ENCODE measurements at regions not wholly inside any gene's neighbourhood (a gene's known extent, or its start where the extent isn't known, plus 50 kb on each side); places are given as distances from the start of the nearest gene placed in this dataset.
"Not testable (repeated sequence)": the region's sequence is repeated elsewhere in the genome, so short reads cannot be mapped to it uniquely, and the experiment has no call there.

DNA sequence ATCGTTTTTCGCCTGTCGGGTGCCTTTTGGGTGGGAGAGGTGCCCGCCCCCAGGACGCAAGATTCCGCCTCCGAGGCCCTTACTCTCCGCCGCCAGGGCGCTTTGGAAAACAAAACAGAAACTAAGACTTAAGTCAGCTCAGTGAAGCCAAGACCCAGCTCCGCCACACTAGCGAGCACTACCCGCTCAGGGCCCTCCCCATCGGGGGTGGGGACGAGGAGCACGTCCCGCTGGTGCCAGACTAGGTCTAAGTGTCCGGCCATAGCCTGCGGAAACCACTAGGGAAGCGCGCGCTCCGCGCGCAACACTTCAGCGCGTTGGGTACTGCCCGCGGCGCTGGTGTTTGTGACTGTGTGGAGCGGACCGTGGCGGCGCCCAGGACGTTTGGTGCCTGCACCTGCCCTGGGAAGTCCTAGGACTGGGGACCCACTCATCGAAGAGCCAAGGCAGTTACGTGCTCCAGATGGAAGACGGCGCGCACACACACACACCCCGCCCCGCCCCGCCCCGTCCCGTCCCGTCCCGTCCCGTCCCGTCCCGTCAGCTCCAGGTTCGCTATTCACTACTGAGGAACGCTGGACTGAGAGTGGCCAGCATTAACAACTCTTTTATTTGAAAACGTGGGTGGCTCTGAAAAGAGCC is 57.6 kb upstream of the BOLA1 start:
- not testable (repeated sequence) for DNase-seq

GRCh38 chr1:149842458-149843064 is 56.8 kb upstream of the BOLA1 start:
- DNase-seq = not testable (repeated sequence)

DNA sequence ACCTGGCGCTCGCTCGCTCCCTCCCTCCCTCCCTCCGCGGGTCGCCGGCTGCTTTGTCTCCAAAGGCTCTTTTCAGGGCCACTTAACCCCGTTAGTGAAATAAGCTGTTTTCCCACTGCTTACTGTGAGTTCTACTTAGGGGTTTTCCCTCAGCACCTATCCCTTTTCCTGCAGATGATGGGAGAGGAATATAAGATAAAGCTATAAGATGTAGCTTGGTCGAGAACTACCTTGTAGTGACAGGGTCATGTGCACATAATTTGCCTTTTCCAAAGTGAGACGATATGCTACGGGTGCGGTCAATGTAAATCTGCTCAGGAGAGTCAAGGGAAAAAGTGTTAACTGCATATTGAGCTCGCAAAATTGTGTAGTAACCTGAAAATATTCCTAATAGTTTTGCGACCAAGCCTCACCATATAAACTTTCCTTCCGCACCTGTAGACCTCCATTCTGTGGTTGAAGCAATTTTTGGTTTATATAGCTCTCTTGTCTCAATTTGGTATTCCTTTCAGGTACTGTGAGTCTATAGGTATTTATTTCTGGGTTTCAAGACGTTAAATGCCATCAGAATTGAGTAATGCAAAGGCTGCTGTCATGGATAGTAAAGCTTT is 55.8 kb upstream of the BOLA1 start:
- DNase-seq = peak; percentile 9

DNA sequence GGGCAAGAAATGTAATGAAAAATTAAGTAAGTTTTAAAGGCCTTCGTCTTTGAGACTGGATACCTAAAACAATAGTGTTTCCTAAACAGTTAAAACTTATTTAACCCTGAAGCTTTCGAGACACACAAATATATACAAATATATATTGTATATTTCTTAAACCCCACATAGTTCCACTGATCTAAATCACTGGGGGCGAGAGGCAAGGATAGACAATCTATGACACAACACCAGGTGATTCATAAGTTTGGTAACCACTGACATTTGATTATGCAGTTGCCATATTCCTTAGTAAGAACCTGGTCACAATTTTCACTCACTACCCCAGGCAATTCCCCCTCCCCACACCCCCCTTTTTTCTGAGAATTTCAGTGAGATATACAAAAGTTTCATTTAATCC is 55.3 kb upstream of the BOLA1 start:
- peak; percentile 34 for DNase-seq

DNA sequence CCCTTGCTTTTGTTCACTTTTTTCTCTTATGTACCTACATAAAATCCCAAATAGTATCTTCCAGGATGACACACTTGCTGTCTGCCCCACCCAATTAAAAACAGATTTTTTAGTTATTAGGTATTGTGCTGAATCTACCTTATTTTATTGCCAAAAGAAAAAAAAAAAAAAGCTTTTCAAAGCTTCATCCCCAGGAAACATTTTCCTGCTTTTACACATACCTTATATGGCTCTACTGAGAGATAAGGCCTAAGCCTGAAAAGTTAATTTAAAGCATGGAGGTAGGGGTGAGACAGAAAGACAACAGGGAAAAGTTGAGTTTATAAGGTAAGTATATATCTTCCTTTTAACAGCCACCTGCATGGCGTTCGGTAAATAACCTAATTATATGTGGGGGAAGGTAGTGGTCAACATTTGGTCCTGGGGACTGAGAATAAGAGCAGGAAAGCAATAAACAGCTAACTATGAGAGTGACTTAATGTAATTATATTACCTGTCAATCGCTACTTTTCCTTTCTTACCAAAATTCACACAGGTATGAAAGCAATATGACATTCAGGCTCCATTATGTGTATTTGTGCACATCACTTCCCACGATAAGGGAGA is 54.6 kb upstream of the BOLA1 start:
- peak; percentile 0 for DNase-seq

DNA sequence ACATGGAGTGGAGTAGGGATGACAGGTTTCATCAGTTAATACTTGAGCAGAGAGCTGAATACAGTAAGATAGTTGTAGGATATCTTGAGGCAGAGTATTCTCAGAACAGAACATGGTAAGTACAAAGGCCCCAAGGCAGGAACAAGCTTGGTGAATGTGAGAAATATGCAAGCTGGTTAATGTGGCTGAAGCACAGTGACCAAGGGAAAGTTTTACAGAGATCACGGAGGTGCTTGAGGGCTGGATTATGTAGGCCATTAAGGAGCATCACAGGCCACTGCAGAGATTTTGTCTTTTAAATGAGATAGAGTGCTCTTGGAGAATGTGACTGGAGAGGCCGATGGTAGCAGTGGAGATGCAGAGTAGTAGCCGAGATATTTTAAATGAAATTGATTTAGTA is 54.0 kb upstream of the BOLA1 start:
- peak; percentile 24 for DNase-seq

DNA sequence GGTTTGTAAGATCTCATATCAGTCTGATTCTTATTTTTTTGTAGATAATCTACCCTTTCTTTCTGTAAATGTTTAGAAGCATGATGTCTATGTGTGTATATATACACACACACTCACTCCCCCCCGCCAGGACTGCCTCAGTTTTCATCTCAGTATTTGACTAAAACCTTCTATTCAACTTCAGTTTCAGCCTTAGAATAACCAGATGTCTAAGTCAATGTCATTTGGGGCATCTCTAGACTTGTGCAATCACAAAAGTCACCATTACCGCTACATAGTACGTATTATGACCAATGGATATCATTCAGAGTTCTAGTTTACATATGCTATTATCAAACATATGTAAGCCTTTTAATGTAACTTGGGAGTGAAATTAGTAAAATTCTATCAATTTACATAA is 53.3 kb upstream of the BOLA1 start:
- DNase-seq = peak; percentile 4

GRCh38 chr1:149846593-149847466 is 52.5 kb upstream of the BOLA1 start:
- peak; percentile 0 for DNase-seq

GRCh38 chr1:149848340-149849110 is 50.8 kb upstream of the BOLA1 start:
- DNase-seq = peak; percentile 4

- DNase-seq = peak; percentile 2
Measured at GRCh38 chr1:149849111-149849946, 50.0 kb upstream of the BOLA1 start.

Data from CD4-positive, alpha-beta T cell treated with Interleukin-12 subunit alpha and Interleukin-12 subunit beta, for 1 hour (primary cell).